RWPE2 (cell line): ENCODE measurements at regions not wholly inside any gene's neighbourhood (a gene's known extent, or its start where the extent isn't known, plus 50 kb on each side); places are given as distances from the start of the nearest gene placed in this dataset.
"Not testable (repeated sequence)": the region's sequence is repeated elsewhere in the genome, so short reads cannot be mapped to it uniquely, and the experiment has no call there.

Experiments used
- ATAC-seq: fragments of 200-7000 bp; cut with Tn5 transposase; 3 replicates; pipeline ENCODE4 v1.9.1; 2021; ENCODE audit warnings: low read depth
- DNase-seq: peaks from one replicate; pipeline ENCODE4 v3.0.0-alpha.2; 2020; ENCODE audit warnings: low spot score
- H3K27ac ChIP-seq: fragments of 450-650 bp; 2 replicates; pipeline ENCODE4 v1.5.1; 2017; ENCODE audit warnings: mild to moderate bottlenecking; ENCODE audit not compliant: poor library complexity, severe bottlenecking
- H3K27me3 ChIP-seq: fragments of 250-450 bp; sonication (Bioruptor Pico); 2 replicates; pipeline ENCODE4 v1.5.1; 2021; ENCODE audit warnings: mild to moderate bottlenecking, moderate library complexity; ENCODE audit not compliant: insufficient read depth, poor library complexity, severe bottlenecking
- H3K36me3 ChIP-seq: fragments of 250-450 bp; sonication (Bioruptor Pico); 2 replicates; pipeline ENCODE4 v1.5.1; 2020; ENCODE audit warnings: low read depth, mild to moderate bottlenecking, moderate library complexity
- H3K4me1 ChIP-seq: fragments of 250-450 bp; sonication (Bioruptor Pico); 2 replicates; pipeline ENCODE4 v1.5.1; 2021; ENCODE audit warnings: mild to moderate bottlenecking, moderate library complexity; ENCODE audit not compliant: insufficient read depth, poor library complexity, severe bottlenecking
- H3K4me3 ChIP-seq: fragments of 250-450 bp; sonication (Bioruptor Pico); 2 replicates; pipeline ENCODE4 v1.5.1; 2021; ENCODE audit warnings: mild to moderate bottlenecking, moderate library complexity; ENCODE audit not compliant: severe bottlenecking
- H3K9me3 ChIP-seq: fragments of 250-450 bp; sonication (Bioruptor Pico); 2 replicates; pipeline ENCODE4 v1.5.1; 2021; ENCODE audit warnings: mild to moderate bottlenecking, moderate library complexity; ENCODE audit not compliant: severe bottlenecking
- TF ChIP-seq, protein P1 (sequence below): fragments of 450-650 bp; IDR thresholded peaks from one replicate; pipeline ENCODE4 v1.5.1; 2017; ENCODE audit warnings: mild to moderate bottlenecking, moderate library complexity; ENCODE audit not compliant: poor library complexity, severe bottlenecking

DNA sequence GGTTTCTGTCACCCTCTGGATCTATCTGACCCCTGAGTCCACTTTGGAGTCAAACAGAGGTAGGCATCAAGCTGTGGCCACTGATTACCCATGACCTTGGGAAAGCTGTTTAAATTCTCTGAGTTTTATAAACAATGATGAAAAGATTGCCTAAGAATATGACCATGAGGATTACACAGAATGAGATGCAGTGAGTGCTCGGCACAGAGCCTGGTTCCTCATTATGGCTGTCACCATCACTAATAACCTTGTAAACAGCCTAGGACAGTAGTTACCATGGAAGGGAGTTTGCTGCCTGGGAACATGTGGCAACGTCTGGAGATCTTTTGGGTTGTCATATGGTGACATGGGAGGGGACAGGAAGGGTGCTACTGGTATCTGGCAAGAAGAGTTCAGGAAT, 248.3 kb upstream of the KAZN start:
- ATAC-seq (no peak), DNase-seq (no peak)
- no peaks in the 10 kb centered on the region for H3K9me3 ChIP-seq
- no peaks in the 10 kb centered on the region for H3K27me3 ChIP-seq
- H3K4me3 ChIP-seq: no peak overlapping the region
- H3K4me1 ChIP-seq: no peaks in the 10 kb centered on the region
- H3K36me3 ChIP-seq: no peaks in the 10 kb centered on the region
- TF ChIP-seq, protein P1, sequence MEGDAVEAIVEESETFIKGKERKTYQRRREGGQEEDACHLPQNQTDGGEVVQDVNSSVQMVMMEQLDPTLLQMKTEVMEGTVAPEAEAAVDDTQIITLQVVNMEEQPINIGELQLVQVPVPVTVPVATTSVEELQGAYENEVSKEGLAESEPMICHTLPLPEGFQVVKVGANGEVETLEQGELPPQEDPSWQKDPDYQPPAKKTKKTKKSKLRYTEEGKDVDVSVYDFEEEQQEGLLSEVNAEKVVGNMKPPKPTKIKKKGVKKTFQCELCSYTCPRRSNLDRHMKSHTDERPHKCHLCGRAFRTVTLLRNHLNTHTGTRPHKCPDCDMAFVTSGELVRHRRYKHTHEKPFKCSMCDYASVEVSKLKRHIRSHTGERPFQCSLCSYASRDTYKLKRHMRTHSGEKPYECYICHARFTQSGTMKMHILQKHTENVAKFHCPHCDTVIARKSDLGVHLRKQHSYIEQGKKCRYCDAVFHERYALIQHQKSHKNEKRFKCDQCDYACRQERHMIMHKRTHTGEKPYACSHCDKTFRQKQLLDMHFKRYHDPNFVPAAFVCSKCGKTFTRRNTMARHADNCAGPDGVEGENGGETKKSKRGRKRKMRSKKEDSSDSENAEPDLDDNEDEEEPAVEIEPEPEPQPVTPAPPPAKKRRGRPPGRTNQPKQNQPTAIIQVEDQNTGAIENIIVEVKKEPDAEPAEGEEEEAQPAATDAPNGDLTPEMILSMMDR: no peak
- H3K27ac ChIP-seq: no peak overlapping the region

GRCh38 chr1:14352897-14353296, 245.6 kb upstream of the KAZN start:
- no peaks in the 10 kb centered on the region for H3K36me3 ChIP-seq
- no peaks in the 10 kb centered on the region for H3K27me3 ChIP-seq
- TF ChIP-seq, protein P1: no peak
- H3K4me3 ChIP-seq: no peak overlapping the region
- H3K4me1 ChIP-seq: no peaks in the 10 kb centered on the region
- no peak overlapping the region for H3K27ac ChIP-seq
- no peaks in the 10 kb centered on the region for H3K9me3 ChIP-seq
- DNase-seq (no peak), ATAC-seq (no peak)

DNA sequence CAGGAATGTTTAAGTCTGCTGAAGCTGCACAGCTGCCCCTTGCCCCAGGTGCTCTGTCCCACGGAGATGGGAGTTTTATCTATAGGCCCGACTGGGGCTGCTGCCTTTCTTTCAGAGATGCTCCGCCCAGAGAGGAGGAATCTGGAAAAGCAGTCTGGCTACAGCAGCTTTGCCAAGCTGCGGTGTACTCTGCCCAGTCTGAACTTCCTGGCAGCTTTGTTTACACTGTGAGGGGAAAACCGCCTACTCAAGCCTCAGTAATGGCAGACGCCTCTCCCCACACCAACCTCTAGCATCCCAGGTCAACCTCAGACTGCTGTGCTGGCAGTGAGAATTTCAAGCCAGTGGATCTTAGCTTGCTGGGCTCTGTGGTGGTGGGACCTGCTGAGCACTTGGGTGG, 237.5 kb upstream of the KAZN start:
- not testable (repeated sequence) for H3K36me3 ChIP-seq, H3K27ac ChIP-seq, DNase-seq, H3K9me3 ChIP-seq, H3K27me3 ChIP-seq, H3K4me1 ChIP-seq, H3K4me3 ChIP-seq
- ATAC-seq: peak; percentile 50; the same call in 2 of the 3 replicates

DNA sequence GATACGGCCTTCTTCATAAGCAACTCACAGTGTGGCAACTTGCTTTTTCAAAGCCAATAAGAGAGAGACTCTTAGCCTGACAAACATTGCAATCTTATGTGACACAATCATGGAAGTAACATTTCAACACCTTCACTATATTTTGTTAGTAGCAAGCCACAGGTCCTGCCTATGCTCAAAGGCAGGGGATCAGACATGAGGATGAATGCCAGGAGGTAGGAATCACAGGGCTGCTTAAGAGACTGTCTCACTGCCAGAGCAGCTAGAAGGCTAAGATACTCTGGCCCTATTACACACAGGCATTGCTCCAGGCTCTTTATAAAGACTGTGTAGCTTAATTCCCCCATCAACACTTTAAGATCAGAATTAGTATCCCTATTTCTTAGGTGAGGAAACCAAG, 236.2 kb upstream of the KAZN start:
- no peaks in the 10 kb centered on the region for H3K9me3 ChIP-seq
- no peaks in the 10 kb centered on the region for H3K36me3 ChIP-seq
- H3K27me3 ChIP-seq: no peaks in the 10 kb centered on the region
- no peak overlapping the region for H3K4me3 ChIP-seq
- H3K4me1 ChIP-seq: no peaks in the 10 kb centered on the region
- ATAC-seq (no peak), DNase-seq (no peak)
- TF ChIP-seq, protein P1: no peak
- H3K27ac ChIP-seq: no peak overlapping the region

GRCh38 chr1:14363036-14363590, 235.4 kb upstream of the KAZN start:
- TF ChIP-seq, protein P1: no peak
- no peak overlapping the region for H3K27ac ChIP-seq
- H3K4me3 ChIP-seq: no peak overlapping the region
- H3K27me3 ChIP-seq: no peaks in the 10 kb centered on the region
- DNase-seq (no peak), ATAC-seq (no peak)
- H3K4me1 ChIP-seq: no peaks in the 10 kb centered on the region
- H3K9me3 ChIP-seq: no peaks in the 10 kb centered on the region
- H3K36me3 ChIP-seq: no peaks in the 10 kb centered on the region
